HG02798 (cell line): ENCODE measurements at regions not wholly inside any gene's neighbourhood (a gene's known extent, or its start where the extent isn't known, plus 50 kb on each side); places are given as distances from the start of the nearest gene placed in this dataset.
"Not testable (repeated sequence)": the region's sequence is repeated elsewhere in the genome, so short reads cannot be mapped to it uniquely, and the experiment has no call there.

Experiments used
- ATAC-seq: cut with Tn5 transposase; IDR thresholded peaks from one replicate; pipeline ENCODE4 v1.9.1; 2021; ENCODE audit warnings: mild to moderate bottlenecking; ENCODE audit not compliant: unreplicated experiment, poor library complexity

DNA sequence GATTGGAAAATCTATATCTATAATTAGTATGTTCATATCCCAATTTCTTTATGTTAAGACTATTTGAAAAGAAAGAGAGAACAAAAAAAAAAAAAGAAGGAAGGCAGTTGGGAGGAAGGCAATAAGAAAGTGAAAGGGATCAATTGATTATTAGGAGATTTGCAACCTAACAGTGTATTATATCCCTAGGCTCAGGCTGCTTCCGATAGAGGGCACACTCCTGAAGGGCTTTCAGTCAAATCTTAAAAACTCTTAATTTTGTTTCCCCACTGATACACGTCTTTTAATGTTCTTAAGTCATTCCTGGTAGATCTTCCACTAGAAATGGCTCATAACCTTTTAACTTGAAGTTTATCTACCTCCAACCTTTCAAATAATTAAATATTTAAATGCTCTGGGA is 763.9 kb downstream of the BCL11A start:
- ATAC-seq: no peak

GRCh38 chr2:59787095-59787494 is 766.4 kb downstream of the BCL11A start:
- no peak for ATAC-seq

GRCh38 chr2:59786684-59787083 is 766.8 kb downstream of the BCL11A start:
- no peak for ATAC-seq

DNA sequence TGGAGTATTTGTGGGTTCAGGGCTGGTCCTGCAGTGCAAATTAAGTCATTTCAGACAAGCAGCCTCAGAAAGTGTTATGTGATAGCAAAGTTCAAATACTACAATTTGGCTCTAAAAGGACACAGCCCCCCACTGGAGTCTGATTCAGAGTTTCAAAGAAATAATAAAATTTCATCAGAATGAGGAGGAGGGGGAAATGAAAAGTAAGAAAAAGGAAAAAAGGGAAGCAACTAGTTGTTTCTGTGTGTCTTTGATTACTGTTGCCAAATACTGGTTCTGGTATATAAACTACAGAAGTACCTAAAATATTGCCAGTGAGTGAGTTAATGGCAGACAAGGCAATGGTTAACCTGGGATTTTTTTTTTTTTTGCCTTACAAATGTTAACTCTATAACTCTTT is 773.9 kb downstream of the BCL11A start:
- ATAC-seq: no peak

- ATAC-seq: no peak
Observed at GRCh38 chr2:59777120-59777519, 776.3 kb downstream of the BCL11A start.

DNA sequence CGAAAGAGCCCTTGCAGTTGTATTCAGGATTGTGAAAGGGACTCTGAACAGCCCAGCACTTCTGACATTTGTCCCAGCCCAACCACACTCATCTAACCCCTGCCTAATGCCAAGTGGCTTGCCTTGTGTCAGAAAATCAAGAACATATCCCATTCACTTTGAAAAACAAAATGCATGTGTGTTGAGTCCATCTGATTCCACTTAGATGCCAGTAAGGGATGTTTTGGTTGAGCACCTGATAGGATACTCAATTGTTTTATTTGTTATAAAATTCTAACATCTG is 776.8 kb downstream of the BCL11A start:
- ATAC-seq: no peak

DNA sequence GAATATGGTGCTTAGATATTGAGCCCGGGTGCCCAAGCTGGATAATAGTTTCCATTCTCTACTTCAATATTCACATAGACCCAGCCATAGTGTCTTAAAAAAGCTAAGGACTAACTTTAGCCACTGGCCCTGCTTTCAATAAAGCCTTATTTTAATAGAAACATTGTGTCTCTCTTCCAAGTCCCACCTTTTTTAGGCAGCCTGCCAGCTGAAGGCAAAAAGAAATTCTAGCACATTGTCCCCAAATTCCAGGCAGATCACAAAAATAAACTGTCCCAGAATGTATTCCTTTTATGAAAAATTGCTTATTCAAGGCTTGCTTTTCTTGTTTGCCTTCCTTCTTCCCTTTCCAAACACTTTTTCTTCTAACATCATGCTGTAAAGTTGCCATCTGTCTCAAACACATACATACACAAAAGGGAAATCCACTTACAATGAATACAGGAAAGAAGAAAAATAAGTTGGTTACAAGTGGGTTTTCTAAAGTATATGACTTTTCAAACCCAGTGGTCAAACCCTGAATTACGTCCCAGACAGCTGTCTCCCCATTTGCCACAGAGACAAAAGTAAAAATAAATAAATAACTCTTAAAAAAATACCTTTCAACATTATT is 778.5 kb downstream of the BCL11A start:
- no peak for ATAC-seq

- no peak for ATAC-seq
Observed at GRCh38 chr2:59770651-59771050, 782.8 kb downstream of the BCL11A start.

DNA sequence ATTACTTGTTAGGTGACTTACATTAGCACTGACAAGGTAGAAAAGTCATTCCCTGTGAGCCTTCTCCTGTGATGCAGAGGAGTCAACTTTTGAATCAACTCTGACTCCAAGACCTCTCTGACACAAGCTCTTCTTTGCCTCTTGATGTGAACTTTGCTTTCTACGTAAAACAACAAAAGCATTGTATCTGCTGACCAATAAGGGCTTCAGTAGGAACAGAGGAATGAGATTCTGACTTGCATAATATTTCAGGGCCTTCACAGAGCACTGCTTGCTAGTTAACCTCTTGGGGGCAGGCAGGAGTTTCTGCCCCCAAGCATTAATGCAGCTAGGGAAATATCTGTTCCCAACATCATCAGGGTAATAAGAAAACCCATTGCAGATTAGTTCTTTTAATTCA is 791.5 kb downstream of the BCL11A start:
- ATAC-seq: no peak

DNA sequence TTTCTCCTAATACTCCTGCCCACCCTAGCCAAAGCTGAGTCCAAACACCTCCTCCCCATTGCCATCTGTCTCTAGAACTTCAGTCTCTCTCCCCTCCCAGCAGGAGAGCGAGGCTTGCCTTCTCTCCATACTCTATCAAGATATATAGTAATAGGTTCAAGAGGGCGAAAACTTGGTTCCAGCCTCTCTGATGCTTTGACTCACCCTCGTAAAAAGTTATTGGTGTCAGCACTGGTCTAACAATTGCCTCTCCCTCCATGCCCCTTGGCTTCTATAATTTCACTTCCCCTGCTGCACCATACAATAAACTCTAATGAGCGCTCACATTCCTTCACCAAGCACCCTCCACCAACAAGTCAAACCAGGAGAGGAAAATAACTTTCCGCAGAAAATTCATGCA is 797.3 kb downstream of the BCL11A start:
- no peak for ATAC-seq

- ATAC-seq: no peak
Observed at GRCh38 chr2:59754011-59754735, 799.3 kb downstream of the BCL11A start.

DNA sequence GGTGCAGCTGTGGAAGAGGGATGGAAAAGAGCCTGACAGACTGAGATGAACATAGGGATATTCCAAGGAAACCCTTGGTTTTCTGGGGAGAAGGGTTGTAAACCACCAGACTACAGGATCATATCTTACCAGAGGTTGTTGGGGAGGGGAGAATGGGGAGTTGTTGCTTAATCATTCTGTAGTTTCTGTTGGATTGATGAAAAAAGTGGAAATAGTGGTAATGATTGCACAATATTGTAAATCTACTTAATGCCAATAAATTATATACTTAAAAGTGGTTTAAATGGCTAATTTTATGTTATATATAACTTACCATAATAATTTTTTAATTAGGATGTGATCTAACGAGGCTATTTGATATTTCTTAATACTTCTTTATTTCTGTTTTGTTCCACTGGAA is 800.9 kb downstream of the BCL11A start:
- no peak for ATAC-seq

- no peak for ATAC-seq
Observed at GRCh38 chr2:59752071-59752470, 801.4 kb downstream of the BCL11A start.

DNA sequence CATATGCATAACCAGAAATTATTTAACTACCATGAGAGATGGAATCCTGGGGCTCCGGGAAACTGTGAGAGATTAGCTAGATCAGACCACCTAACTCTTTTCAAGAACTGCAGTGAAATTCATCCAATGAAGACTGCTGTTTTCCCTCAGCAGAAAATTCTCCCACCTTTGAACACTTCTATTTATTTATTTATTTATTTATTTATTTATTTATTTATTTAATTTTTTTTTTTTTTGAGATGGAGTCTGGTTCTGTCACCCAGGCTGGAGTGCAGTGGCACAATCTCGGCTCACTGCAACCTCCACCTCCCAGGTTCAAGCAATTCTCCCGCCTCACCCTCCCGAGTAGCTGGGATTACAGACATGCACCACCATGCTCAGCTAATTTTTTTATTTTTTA is 802.2 kb downstream of the BCL11A start:
- not testable (repeated sequence) for ATAC-seq

DNA sequence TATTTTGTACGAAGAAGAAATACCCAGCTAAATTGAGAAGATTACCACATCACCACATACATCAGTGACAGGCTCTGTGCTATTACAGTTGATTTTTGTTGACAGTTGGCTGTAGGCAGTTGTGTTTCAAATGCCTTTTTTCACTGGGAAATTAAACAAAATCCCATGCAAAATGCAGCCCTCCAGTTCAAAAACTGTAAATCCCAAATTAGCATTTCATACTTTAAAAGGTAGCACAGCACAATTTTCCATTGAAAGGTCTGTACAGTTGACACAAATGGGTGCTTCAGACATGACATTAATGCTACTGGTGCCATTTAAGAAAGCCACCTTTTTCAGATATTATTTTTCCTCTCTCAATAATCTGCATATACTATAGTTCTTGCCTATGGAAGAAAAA is 807.2 kb downstream of the BCL11A start:
- no peak for ATAC-seq

- ATAC-seq: no peak
Observed at GRCh38 chr2:59745085-59745484, 808.4 kb downstream of the BCL11A start.

DNA sequence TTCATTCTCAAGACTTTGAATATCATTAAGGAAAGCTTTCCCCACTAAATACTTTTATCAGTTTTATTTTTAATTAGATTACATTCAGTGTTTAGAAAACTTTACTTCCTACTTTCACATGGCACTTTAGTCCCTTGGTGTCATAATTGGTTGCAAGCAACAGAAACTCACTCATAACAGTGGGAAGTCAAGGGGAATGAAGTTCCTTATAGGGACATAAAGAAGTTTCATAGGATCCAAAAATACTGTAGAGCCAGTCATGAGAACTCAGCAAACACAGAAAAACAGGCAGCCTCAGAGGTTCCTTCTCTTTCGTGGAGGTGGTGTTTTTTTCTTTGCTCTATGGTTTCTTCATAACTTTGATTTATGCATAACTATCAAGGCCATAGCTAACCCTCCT is 809.0 kb downstream of the BCL11A start:
- ATAC-seq: no peak

DNA sequence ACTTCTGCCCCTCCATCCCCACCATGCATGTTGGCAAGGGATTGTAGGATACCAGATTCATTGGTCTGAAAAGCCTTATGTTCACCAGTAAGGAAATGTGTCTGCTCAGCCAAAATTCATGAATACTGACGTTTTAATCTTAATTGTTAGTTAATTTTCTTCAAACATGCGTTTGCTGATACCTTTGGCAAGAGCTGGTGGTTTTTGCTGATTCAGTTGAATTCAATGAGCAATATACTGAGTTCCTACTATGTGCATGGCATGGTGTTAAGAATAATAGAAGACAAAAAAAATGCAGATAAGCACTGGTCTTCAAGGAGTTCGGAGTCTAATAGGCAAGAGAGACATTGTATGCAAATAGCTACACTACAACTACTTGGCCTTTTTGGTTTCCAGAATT is 811.6 kb downstream of the BCL11A start:
- ATAC-seq: no peak

- no peak for ATAC-seq
Observed at GRCh38 chr2:59739166-59739565, 814.3 kb downstream of the BCL11A start.

GRCh38 chr2:59737299-59737698 is 816.2 kb downstream of the BCL11A start:
- ATAC-seq: no peak

DNA sequence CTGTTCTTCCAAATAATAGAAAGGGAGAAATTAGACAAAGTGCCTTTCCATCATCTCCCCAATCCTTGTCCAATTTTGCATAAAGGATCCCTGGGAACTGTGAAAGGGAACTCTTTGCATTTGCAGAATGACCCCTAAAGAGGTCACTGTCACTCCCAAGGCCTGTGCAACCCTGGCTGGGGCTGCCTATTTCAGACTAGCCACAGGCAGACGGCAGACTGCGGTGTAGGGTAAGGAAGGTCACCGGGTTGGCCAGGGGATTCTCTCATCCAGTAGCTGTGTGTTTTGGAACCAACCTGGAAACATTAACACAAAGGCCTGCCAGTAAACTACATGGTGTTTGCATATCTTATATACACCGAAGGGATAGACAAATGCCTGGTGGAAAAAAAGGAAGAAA is 818.7 kb downstream of the BCL11A start:
- ATAC-seq: no peak

DNA sequence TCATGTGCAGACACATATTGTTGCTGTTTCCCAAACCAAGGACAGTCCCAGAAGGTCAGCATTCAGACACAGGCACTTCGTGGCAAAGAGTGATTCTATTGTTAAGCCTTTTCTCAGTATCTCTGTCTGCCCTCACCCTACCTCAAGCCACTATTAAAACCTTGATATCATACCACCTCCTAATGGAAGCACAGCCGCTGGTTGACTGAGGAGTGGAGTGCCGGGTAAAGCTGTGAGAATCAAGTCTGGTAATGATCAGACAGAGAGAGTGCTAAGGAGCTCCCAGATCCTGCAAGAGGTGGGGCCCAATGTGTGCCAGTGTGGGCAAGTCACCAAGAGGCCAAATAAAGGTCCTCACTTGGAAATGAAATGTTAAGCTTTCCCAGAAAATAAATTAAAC is 819.5 kb downstream of the BCL11A start:
- no peak for ATAC-seq

DNA sequence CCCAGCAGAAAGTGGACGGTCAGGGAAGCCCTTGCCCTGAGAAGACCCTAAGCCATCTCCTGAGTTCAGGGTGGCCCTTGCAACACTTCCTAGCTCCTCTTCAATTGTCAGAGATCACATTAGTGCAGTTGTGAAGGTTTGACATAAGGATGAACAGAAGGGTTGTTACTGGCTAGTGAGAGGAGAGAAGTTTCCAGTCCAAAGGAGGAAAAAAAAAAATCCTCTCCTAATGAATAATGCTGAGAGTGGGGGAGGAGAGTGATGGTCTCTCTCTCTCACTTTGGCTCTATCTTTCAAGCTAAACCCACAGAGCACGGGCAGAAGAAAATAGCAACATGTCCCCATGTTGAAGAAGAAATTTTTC is 819.9 kb downstream of the BCL11A start:
- ATAC-seq: peak; percentile 5
